ENCODE measurements at regions not wholly inside any gene's neighbourhood (a gene's known extent, or its start where the extent isn't known, plus 50 kb on each side); places are given as distances from the start of the nearest gene placed in this dataset.

DNA sequence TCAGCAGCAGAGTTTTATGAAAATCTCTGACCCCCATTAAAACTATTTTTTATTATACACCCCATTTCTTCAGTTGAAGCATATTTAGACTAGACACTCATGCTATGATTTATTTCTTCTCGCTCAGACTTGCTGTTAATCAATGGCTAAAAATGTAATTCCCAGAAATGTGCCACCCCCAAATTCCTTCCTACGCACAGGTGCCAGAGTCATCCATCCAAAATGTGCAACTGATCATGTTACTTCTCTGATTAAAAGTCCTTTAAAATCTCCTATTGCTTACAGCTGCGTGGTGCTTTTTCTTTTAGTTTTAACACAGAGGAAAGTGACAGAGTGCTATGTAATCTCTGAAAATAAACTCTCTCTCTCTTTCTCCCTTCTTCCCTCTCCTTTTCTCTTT, 954.4 kb downstream of the NCAM2 start:
- TF ChIP-seq, protein P1, sequence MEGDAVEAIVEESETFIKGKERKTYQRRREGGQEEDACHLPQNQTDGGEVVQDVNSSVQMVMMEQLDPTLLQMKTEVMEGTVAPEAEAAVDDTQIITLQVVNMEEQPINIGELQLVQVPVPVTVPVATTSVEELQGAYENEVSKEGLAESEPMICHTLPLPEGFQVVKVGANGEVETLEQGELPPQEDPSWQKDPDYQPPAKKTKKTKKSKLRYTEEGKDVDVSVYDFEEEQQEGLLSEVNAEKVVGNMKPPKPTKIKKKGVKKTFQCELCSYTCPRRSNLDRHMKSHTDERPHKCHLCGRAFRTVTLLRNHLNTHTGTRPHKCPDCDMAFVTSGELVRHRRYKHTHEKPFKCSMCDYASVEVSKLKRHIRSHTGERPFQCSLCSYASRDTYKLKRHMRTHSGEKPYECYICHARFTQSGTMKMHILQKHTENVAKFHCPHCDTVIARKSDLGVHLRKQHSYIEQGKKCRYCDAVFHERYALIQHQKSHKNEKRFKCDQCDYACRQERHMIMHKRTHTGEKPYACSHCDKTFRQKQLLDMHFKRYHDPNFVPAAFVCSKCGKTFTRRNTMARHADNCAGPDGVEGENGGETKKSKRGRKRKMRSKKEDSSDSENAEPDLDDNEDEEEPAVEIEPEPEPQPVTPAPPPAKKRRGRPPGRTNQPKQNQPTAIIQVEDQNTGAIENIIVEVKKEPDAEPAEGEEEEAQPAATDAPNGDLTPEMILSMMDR (IDR thresholded peaks at IDR 0.05), result no peak
- TF ChIP-seq EZH2 (IDR thresholded peaks at IDR 0.05) (no peak), EZH2phosphoT487 (IDR thresholded peaks at IDR 0.05) (no peak)

Data from neural progenitor cell (in vitro differentiated cells).